ENCODE measurements at regions not wholly inside any gene's neighbourhood (a gene's known extent, or its start where the extent isn't known, plus 50 kb on each side); places are given as distances from the start of the nearest gene placed in this dataset.

DNA sequence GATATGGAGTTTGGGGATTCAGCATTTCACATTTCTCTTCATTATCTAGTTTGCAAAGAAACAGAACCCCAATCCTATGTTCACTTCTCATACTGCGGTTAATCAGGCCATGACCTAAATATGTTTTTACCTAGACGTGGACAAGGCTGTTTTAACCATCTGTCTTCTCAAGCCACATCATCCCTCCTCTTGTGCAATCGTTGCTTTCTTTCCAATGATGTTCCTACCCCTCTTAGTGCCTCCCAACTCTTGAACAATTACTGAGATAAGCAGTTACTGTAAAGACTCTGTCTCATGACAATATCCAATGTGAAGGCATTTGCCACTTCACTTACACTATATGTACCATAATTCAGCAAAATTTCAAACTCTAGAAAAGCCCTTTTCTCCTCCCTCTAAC is 406.2 kb downstream of the LIG4 start:
- ATAC-seq (ENCODE audit: poor library complexity) (no peak), DNase-seq (no peak)
- H3K27me3 ChIP-seq (ENCODE audit: control insufficient read depth in 1 of 2, insufficient read depth in 2 of 2, low read length in 2 of 2): no peaks in the 10 kb centered on the region
- H3K27ac ChIP-seq (ENCODE audit: low read depth in 1 of 2, low read length in 2 of 2): no peak overlapping the region
- TF ChIP-seq, protein P1, sequence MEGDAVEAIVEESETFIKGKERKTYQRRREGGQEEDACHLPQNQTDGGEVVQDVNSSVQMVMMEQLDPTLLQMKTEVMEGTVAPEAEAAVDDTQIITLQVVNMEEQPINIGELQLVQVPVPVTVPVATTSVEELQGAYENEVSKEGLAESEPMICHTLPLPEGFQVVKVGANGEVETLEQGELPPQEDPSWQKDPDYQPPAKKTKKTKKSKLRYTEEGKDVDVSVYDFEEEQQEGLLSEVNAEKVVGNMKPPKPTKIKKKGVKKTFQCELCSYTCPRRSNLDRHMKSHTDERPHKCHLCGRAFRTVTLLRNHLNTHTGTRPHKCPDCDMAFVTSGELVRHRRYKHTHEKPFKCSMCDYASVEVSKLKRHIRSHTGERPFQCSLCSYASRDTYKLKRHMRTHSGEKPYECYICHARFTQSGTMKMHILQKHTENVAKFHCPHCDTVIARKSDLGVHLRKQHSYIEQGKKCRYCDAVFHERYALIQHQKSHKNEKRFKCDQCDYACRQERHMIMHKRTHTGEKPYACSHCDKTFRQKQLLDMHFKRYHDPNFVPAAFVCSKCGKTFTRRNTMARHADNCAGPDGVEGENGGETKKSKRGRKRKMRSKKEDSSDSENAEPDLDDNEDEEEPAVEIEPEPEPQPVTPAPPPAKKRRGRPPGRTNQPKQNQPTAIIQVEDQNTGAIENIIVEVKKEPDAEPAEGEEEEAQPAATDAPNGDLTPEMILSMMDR (IDR thresholded peaks at IDR 0.05): no peak
- Mint-ChIP-seq H3K4me1 (ENCODE audit: low read depth) (no peaks in the 10 kb centered on the region), H3K36me3 (ENCODE audit: low read depth) (no peaks in the 10 kb centered on the region), H3K27me3 (no peaks in the 10 kb centered on the region), H3K4me3 (no peak overlapping the region), H3K9me3 (no peaks in the 10 kb centered on the region), H3K27ac (no peak overlapping the region)
- ChIA-PET POLR2A (no interaction called here), CTCF (no interaction called here)
- H3K9me3 ChIP-seq (ENCODE audit: control insufficient read depth in 1 of 2, insufficient read depth in 1 of 2, low read length in 2 of 2): no peaks in the 10 kb centered on the region
- no peak overlapping the region for H3K4me3 ChIP-seq (ENCODE audit: low read length)
- H3K36me3 ChIP-seq (ENCODE audit: insufficient read depth, low read length): no peaks in the 10 kb centered on the region
- intact Hi-C loops (cut with DNase I, micrococcal nuclease): no loop called here
- no peaks in the 10 kb centered on the region for H3K4me1 ChIP-seq (ENCODE audit: insufficient read depth, low read length)

DNA sequence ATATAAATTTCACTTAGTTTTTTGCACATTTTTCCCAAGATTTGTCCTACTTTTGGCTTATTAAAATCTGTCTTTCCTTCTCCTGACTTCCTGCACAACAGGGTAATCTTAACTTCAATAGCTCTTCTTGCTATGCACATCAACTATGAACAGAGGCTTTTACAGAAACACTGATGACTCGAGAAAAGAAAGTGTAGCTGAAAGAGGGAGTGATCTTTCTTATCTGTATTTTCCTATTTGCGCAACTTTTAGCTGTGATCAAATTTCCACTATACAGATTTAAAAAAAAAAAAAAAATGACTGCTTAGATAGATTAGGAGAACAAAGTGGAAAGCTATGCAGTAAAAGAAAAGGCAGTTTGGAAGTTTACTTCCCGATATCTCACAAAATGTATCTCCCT is 406.9 kb downstream of the LIG4 start:
- ChIA-PET POLR2A (no interaction called here), CTCF (no interaction called here)
- Mint-ChIP-seq H3K27ac (no peak overlapping the region), H3K9me3 (no peaks in the 10 kb centered on the region), H3K27me3 (no peaks in the 10 kb centered on the region), H3K36me3 (ENCODE audit: low read depth) (no peaks in the 10 kb centered on the region), H3K4me1 (ENCODE audit: low read depth) (no peaks in the 10 kb centered on the region), H3K4me3 (no peak overlapping the region)
- no peak for ATAC-seq (ENCODE audit: poor library complexity)
- TF ChIP-seq, protein P1 (IDR thresholded peaks at IDR 0.05): no peak
- H3K27me3 ChIP-seq (ENCODE audit: control insufficient read depth in 1 of 2, insufficient read depth in 2 of 2, low read length in 2 of 2): no peaks in the 10 kb centered on the region
- H3K4me3 ChIP-seq (ENCODE audit: low read length): no peak overlapping the region
- H3K36me3 ChIP-seq (ENCODE audit: insufficient read depth, low read length): no peaks in the 10 kb centered on the region
- no peaks in the 10 kb centered on the region for H3K4me1 ChIP-seq (ENCODE audit: insufficient read depth, low read length)
- intact Hi-C loops (cut with DNase I, micrococcal nuclease): no loop called here
- no peaks in the 10 kb centered on the region for H3K9me3 ChIP-seq (ENCODE audit: control insufficient read depth in 1 of 2, insufficient read depth in 1 of 2, low read length in 2 of 2)
- no peak overlapping the region for H3K27ac ChIP-seq (ENCODE audit: low read depth in 1 of 2, low read length in 2 of 2)
- DNase-seq: no peak

DNA sequence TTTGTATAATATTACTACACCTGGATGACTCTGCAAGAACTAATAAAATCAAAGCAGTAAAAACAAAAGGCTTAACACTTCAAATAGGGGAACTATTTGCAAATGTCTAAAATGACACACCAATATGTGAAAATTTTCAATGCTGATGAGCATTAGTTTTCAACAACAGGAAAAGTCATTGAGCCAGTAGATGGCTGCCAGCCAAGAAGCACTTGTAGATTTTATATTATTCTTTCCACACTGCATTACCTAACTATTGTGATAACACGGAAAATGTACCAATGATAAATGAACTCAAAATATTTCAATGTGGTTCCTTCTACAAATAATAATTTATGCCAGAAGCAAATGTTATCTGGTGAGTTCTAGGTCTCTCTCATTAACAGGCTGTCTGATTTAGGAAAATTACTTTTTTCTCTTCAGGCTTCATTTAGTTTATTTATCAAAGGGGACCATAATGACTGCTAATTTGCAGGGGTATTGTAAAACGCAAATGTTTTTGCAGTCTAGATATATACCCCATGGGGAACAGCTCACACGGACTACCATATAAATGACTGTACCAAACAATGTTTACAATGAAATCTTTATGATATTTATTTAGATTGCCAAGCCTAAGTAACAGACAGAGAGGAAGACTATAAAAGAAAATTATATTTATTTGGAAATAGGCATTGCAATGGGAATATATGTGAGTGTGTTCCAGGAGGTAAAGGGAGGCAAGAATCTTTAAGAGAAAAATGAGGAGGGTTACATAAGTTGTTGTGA is 407.8 kb downstream of the LIG4 start:
- H3K27me3 ChIP-seq (ENCODE audit: control insufficient read depth in 1 of 2, insufficient read depth in 2 of 2, low read length in 2 of 2): no peaks in the 10 kb centered on the region
- no peaks in the 10 kb centered on the region for H3K9me3 ChIP-seq (ENCODE audit: control insufficient read depth in 1 of 2, insufficient read depth in 1 of 2, low read length in 2 of 2)
- no peaks in the 10 kb centered on the region for H3K9me3 Mint-ChIP-seq
- no peak for DNase-seq
- no peak overlapping the region for H3K27ac ChIP-seq (ENCODE audit: low read depth in 1 of 2, low read length in 2 of 2)
- H3K4me1 Mint-ChIP-seq (ENCODE audit: low read depth): no peaks in the 10 kb centered on the region
- ChIA-PET POLR2A (no interaction called here), CTCF (no interaction called here)
- ATAC-seq (ENCODE audit: poor library complexity): no peak
- no peaks in the 10 kb centered on the region for H3K4me1 ChIP-seq (ENCODE audit: insufficient read depth, low read length)
- TF ChIP-seq, protein P1 (IDR thresholded peaks at IDR 0.05): no peak
- no peaks in the 10 kb centered on the region for H3K27me3 Mint-ChIP-seq
- no peak overlapping the region for H3K4me3 Mint-ChIP-seq
- H3K4me3 ChIP-seq (ENCODE audit: low read length): no peak overlapping the region
- H3K36me3 Mint-ChIP-seq (ENCODE audit: low read depth): no peaks in the 10 kb centered on the region
- no peaks in the 10 kb centered on the region for H3K36me3 ChIP-seq (ENCODE audit: insufficient read depth, low read length)
- H3K27ac Mint-ChIP-seq: no peak overlapping the region
- intact Hi-C loops (cut with DNase I, micrococcal nuclease): no loop called here

All from CD4-positive, alpha-beta T cell (primary cell).